ENCODE measurements at regions not wholly inside any gene's neighbourhood (a gene's known extent, or its start where the extent isn't known, plus 50 kb on each side); places are given as distances from the start of the nearest gene placed in this dataset.

DNA sequence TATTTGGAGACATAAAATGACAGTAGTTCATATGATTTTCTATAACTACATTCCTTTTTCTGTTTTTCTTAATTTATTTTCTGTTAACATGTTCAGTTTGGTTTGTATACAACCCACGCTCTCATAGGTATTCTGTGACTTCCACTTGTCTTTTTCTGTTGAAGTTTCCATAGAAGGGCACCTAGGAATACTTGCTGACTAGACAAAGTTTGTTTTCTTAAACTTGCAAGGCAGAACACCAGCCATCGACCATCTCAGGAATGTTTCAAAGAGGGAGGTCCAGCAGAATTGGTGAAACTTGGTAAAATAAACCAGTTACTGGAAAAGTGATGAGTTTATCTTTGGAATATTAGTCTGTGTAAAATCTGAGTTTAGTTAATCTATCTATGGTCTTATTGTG lies 403.2 kb upstream of the CADM2 start:
- TF ChIP-seq, protein P1, sequence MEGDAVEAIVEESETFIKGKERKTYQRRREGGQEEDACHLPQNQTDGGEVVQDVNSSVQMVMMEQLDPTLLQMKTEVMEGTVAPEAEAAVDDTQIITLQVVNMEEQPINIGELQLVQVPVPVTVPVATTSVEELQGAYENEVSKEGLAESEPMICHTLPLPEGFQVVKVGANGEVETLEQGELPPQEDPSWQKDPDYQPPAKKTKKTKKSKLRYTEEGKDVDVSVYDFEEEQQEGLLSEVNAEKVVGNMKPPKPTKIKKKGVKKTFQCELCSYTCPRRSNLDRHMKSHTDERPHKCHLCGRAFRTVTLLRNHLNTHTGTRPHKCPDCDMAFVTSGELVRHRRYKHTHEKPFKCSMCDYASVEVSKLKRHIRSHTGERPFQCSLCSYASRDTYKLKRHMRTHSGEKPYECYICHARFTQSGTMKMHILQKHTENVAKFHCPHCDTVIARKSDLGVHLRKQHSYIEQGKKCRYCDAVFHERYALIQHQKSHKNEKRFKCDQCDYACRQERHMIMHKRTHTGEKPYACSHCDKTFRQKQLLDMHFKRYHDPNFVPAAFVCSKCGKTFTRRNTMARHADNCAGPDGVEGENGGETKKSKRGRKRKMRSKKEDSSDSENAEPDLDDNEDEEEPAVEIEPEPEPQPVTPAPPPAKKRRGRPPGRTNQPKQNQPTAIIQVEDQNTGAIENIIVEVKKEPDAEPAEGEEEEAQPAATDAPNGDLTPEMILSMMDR (IDR thresholded peaks at IDR 0.05; ENCODE audit: low read depth, low read length): no peak
- no peak for TF ChIP-seq MYC (IDR thresholded peaks at IDR 0.05; ENCODE audit: low read depth, low read length)
- TF ChIP-seq POLR2A (IDR thresholded peaks at IDR 0.05; ENCODE audit: extremely low read depth, insufficient read length): no peak

Measured in NB4 (cell line).